Neural cell (in vitro differentiated cells): ENCODE measurements at regions not wholly inside any gene's neighbourhood (a gene's known extent, or its start where the extent isn't known, plus 50 kb on each side); places are given as distances from the start of the nearest gene placed in this dataset.

Experiments used
- H2AFZ ChIP-seq: fragments of 200-600, 300-800 bp; sonication (generic), shearing (Covaris generic); 2 replicates; pipeline ENCODE4 v1.6.0; 2014; ENCODE audit warnings: low read depth, mild to moderate bottlenecking, antibody characterized with exemption, low read length, moderate library complexity
- H3F3A ChIP-seq: fragments of 200-600 bp; shearing (Covaris generic); 2 replicates; pipeline ENCODE4 v1.6.1; 2016; ENCODE audit warnings: mild to moderate bottlenecking, moderate library complexity, mixed read lengths, antibody characterized with exemption, low read length; ENCODE audit not compliant: insufficient read depth, poor library complexity, severe bottlenecking
- H3K27ac ChIP-seq: fragments of 200-600, 300-800 bp; sonication (generic), shearing (Covaris generic); 2 replicates; pipeline ENCODE4 v1.5.1; 2014; ENCODE audit warnings: mild to moderate bottlenecking, low read length, moderate library complexity
- H3K27me3 ChIP-seq: fragments of 300-800, 200-600 bp; sonication (generic), shearing (Covaris generic); 2 replicates; pipeline ENCODE4 v1.6.0; 2014; ENCODE audit warnings: mild to moderate bottlenecking, low read depth, low read length, moderate library complexity; ENCODE audit not compliant: insufficient read depth
- H3K36me3 ChIP-seq: fragments of 300-800, 200-600 bp; sonication (generic), shearing (Covaris generic); 2 replicates; pipeline ENCODE4 v1.5.1; 2014; ENCODE audit warnings: mild to moderate bottlenecking, antibody characterized with exemption, low read length, moderate library complexity; ENCODE audit not compliant: insufficient read depth
- H3K4me2 ChIP-seq: fragments of 300-800, 200-600 bp; sonication (generic), shearing (Covaris generic); 2 replicates; pipeline ENCODE4 v1.6.0; 2014; ENCODE audit warnings: mild to moderate bottlenecking, low read length
- H3K4me3 ChIP-seq: fragments of 300-800, 200-600 bp; sonication (generic), shearing (Covaris generic); 2 replicates; pipeline ENCODE4 v1.5.1; 2014; ENCODE audit warnings: mild to moderate bottlenecking, low read length, moderate library complexity
- H3K79me2 ChIP-seq: fragments of 200-600 bp; shearing (Covaris generic); replicated peaks from 2 replicates; pipeline ENCODE4 v1.6.0; 2014; ENCODE audit warnings: mild to moderate bottlenecking, low read length, moderate library complexity; ENCODE audit not compliant: insufficient read depth
- H3K9ac ChIP-seq: fragments of 300-800, 200-600 bp; sonication (generic), shearing (Covaris generic); 2 replicates; pipeline ENCODE4 v1.6.1; 2016; ENCODE audit warnings: mild to moderate bottlenecking, low read length, mixed read lengths
- H3K9me2 ChIP-seq: fragments of 200-600 bp; shearing (Covaris generic); 2 replicates; pipeline ENCODE4 v1.6.1; 2016; ENCODE audit warnings: mild to moderate bottlenecking, low read length, mixed read lengths; ENCODE audit not compliant: insufficient read depth
- H3K9me3 ChIP-seq: fragments of 200-600, 300-800 bp; sonication (generic), shearing (Covaris generic); 2 replicates; pipeline ENCODE4 v1.6.1; 2016; ENCODE audit warnings: mild to moderate bottlenecking, mixed run types, low read length, moderate library complexity, mixed read lengths
- H4K20me1 ChIP-seq: fragments of 200-600 bp; shearing (Covaris generic); 2 replicates; pipeline ENCODE4 v1.6.1; 2016; ENCODE audit warnings: mild to moderate bottlenecking, mixed run types; ENCODE audit not compliant: insufficient read depth
- EP300 ChIP-seq: fragments of 450-650 bp; conservative IDR thresholded peaks from 2 replicates; pipeline ENCODE4 v1.6.1; 2014; ENCODE audit warnings: antibody characterized with exemption, mild to moderate bottlenecking, moderate library complexity; ENCODE audit not compliant: poor library complexity, severe bottlenecking
- EZH2 ChIP-seq: fragments of 200-600, 300-800 bp; shearing (Covaris generic), sonication (generic); IDR thresholded peaks from 2 replicates; pipeline ENCODE4 v1.6.1; 2014; ENCODE audit warnings: antibody characterized with exemption, low read length, borderline replicate concordance, mild to moderate bottlenecking; ENCODE audit not compliant: insufficient read depth, poor library complexity, severe bottlenecking
- MXI1 ChIP-seq: fragments of 450-650 bp; conservative IDR thresholded peaks from 2 replicates; pipeline ENCODE4 v1.6.1; 2014; ENCODE audit warnings: antibody characterized with exemption, mild to moderate bottlenecking; ENCODE audit not compliant: poor library complexity, severe bottlenecking
- POLR2AphosphoS5 ChIP-seq: IDR thresholded peaks from 2 replicates; pipeline ENCODE4 v1.6.1; 2012
- RAD21 ChIP-seq: fragments of 450-650 bp; conservative IDR thresholded peaks from 2 replicates; pipeline ENCODE4 v1.6.1; 2014; ENCODE audit warnings: antibody characterized with exemption, mild to moderate bottlenecking, moderate library complexity
- SMC3 ChIP-seq: fragments of 450-650 bp; conservative IDR thresholded peaks from 2 replicates; pipeline ENCODE4 v1.6.1; 2014; ENCODE audit warnings: antibody characterized with exemption, mild to moderate bottlenecking, moderate library complexity; ENCODE audit not compliant: poor library complexity
- TAF1 ChIP-seq: IDR thresholded peaks from 2 replicates; pipeline ENCODE4 v1.6.1; 2012; ENCODE audit warnings: low read depth
- TF ChIP-seq, protein P1 (sequence below): IDR thresholded peaks from 2 replicates; pipeline ENCODE4 v1.6.1; 2012; ENCODE audit warnings: borderline replicate concordance
- TF ChIP-seq, protein P2 (sequence below): fragments of 450-650 bp; IDR thresholded peaks from 2 replicates; pipeline ENCODE4 v1.5.1; 2014; ENCODE audit warnings: antibody characterized with exemption, mild to moderate bottlenecking, moderate library complexity; ENCODE audit not compliant: poor library complexity, severe bottlenecking

DNA sequence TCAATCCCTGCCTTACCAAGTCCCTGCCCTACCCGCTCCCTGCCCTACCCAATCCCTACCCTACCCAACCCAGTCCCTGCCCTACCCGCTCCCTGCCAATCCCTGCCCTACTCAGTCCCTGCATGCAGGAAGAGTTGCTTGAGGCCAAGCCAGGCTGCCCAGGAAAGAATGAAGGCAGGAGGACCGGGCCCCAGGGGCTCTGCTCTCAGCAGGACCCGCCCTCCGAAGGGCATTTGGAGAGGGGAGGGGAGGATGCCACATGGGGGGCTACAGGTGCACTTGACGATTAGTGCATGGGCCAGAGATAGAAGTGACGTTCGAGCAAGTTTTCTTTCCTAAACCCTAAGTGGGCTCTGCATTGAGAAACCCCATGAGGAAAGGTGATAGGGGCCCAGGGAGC, 581.2 kb downstream of the TBC1D22A start:
- no peaks in the 10 kb centered on the region for H3K79me2 ChIP-seq
- H3K27ac ChIP-seq: no peak overlapping the region
- no peaks in the 10 kb centered on the region for H3K9me3 ChIP-seq
- no peak overlapping the region for H2AFZ ChIP-seq
- no peak overlapping the region for H3K9ac ChIP-seq
- no peaks in the 10 kb centered on the region for H3K27me3 ChIP-seq
- no peaks in the 10 kb centered on the region for H3K9me2 ChIP-seq
- no peaks in the 10 kb centered on the region for H3F3A ChIP-seq
- no peak overlapping the region for H3K4me2 ChIP-seq
- H3K36me3 ChIP-seq: no peaks in the 10 kb centered on the region
- H3K4me3 ChIP-seq: no peak overlapping the region
- TF ChIP-seq SMC3 (no peak), POLR2AphosphoS5 (no peak), EZH2 (no peak), RAD21 (no peak), MXI1 (no peak), TAF1 (no peak), EP300 (no peak)
- TF ChIP-seq, protein P1, sequence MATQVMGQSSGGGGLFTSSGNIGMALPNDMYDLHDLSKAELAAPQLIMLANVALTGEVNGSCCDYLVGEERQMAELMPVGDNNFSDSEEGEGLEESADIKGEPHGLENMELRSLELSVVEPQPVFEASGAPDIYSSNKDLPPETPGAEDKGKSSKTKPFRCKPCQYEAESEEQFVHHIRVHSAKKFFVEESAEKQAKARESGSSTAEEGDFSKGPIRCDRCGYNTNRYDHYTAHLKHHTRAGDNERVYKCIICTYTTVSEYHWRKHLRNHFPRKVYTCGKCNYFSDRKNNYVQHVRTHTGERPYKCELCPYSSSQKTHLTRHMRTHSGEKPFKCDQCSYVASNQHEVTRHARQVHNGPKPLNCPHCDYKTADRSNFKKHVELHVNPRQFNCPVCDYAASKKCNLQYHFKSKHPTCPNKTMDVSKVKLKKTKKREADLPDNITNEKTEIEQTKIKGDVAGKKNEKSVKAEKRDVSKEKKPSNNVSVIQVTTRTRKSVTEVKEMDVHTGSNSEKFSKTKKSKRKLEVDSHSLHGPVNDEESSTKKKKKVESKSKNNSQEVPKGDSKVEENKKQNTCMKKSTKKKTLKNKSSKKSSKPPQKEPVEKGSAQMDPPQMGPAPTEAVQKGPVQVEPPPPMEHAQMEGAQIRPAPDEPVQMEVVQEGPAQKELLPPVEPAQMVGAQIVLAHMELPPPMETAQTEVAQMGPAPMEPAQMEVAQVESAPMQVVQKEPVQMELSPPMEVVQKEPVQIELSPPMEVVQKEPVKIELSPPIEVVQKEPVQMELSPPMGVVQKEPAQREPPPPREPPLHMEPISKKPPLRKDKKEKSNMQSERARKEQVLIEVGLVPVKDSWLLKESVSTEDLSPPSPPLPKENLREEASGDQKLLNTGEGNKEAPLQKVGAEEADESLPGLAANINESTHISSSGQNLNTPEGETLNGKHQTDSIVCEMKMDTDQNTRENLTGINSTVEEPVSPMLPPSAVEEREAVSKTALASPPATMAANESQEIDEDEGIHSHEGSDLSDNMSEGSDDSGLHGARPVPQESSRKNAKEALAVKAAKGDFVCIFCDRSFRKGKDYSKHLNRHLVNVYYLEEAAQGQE: no peak
- TF ChIP-seq, protein P2, sequence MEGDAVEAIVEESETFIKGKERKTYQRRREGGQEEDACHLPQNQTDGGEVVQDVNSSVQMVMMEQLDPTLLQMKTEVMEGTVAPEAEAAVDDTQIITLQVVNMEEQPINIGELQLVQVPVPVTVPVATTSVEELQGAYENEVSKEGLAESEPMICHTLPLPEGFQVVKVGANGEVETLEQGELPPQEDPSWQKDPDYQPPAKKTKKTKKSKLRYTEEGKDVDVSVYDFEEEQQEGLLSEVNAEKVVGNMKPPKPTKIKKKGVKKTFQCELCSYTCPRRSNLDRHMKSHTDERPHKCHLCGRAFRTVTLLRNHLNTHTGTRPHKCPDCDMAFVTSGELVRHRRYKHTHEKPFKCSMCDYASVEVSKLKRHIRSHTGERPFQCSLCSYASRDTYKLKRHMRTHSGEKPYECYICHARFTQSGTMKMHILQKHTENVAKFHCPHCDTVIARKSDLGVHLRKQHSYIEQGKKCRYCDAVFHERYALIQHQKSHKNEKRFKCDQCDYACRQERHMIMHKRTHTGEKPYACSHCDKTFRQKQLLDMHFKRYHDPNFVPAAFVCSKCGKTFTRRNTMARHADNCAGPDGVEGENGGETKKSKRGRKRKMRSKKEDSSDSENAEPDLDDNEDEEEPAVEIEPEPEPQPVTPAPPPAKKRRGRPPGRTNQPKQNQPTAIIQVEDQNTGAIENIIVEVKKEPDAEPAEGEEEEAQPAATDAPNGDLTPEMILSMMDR: no peak
- H4K20me1 ChIP-seq: no peaks in the 10 kb centered on the region

- H3K4me2 ChIP-seq: no peak overlapping the region
- no peaks in the 10 kb centered on the region for H3K9me2 ChIP-seq
- H3K9ac ChIP-seq: no peak overlapping the region
- no peak for TF ChIP-seq RAD21
- TF ChIP-seq EP300: no peak
- H3F3A ChIP-seq: no peaks in the 10 kb centered on the region
- no peak overlapping the region for H2AFZ ChIP-seq
- no peaks in the 10 kb centered on the region for H3K36me3 ChIP-seq
- H3K9me3 ChIP-seq: no peaks in the 10 kb centered on the region
- no peaks in the 10 kb centered on the region for H4K20me1 ChIP-seq
- no peaks in the 10 kb centered on the region for H3K27me3 ChIP-seq
- H3K27ac ChIP-seq: no peak overlapping the region
- no peaks in the 10 kb centered on the region for H3K79me2 ChIP-seq
- H3K4me3 ChIP-seq: no peak overlapping the region
These were observed 580.0 kb downstream of the TBC1D22A start for GRCh38 chr22:47342446-47342845.

GRCh38 chr22:47341464-47341863, 579.0 kb downstream of the TBC1D22A start:
- no peak overlapping the region for H3K4me2 ChIP-seq
- no peaks in the 10 kb centered on the region for H3K79me2 ChIP-seq
- H2AFZ ChIP-seq: no peak overlapping the region
- H3K9me2 ChIP-seq: no peaks in the 10 kb centered on the region
- no peaks in the 10 kb centered on the region for H3K9me3 ChIP-seq
- H3F3A ChIP-seq: no peaks in the 10 kb centered on the region
- no peak overlapping the region for H3K9ac ChIP-seq
- H3K27me3 ChIP-seq: no peaks in the 10 kb centered on the region
- no peak overlapping the region for H3K4me3 ChIP-seq
- TF ChIP-seq MXI1 (no peak), TAF1 (no peak), EP300 (no peak), RAD21 (no peak), SMC3 (no peak), POLR2AphosphoS5 (no peak), EZH2 (no peak)
- TF ChIP-seq, protein P2: no peak
- TF ChIP-seq, protein P1: no peak
- no peaks in the 10 kb centered on the region for H4K20me1 ChIP-seq
- H3K36me3 ChIP-seq: no peaks in the 10 kb centered on the region
- H3K27ac ChIP-seq: no peak overlapping the region
